ENCODE measurements at regions not wholly inside any gene's neighbourhood (a gene's known extent, or its start where the extent isn't known, plus 50 kb on each side); places are given as distances from the start of the nearest gene placed in this dataset.

DNA sequence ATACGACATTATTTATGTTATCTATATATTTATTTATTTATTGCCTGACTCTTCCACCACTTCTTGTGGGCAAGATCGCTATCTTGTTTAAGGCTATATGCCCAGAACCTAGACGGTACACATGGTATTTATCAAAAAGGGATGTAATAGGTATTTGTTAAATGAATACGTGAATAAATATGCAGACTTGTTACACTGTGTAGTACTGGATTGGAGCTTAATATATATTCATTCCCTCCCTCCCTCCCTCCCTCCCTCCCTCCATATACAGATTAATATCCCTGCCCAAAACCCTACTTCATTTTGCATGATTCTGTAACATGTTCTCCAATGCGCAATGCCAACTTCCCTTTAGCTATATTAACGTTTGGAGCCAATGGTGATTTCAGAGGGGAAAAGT is 1273.7 kb upstream of the AUTS2 start:
- POLR2A ChIA-PET = no interaction called here
- peaks cover 0 to 15% (median 8%) of the 10 kb centered on the region in 5 donors for H3K9me3 Mint-ChIP-seq
- no peaks in the 10 kb centered on the region for H3K4me1 Mint-ChIP-seq
- DNase-seq = no peak
- no peaks in the 10 kb centered on the region for H3K36me3 Mint-ChIP-seq
- no peak overlapping the region for H3K27ac Mint-ChIP-seq
- H3K27me3 ChIP-seq (ENCODE audit: insufficient read depth, low read length, poor library complexity, severe bottlenecking) = no peaks in the 10 kb centered on the region
- no peaks in the 10 kb centered on the region for H3K27me3 Mint-ChIP-seq
- no peak overlapping the region for H3K4me3 ChIP-seq (ENCODE audit: low read length)
- no peak overlapping the region for H3K27ac ChIP-seq (ENCODE audit: low read depth, low read length)
- no peak overlapping the region for H3K4me3 Mint-ChIP-seq
- H3K36me3 ChIP-seq (ENCODE audit: insufficient read depth, low read length) = no peaks in the 10 kb centered on the region
- H3K4me1 ChIP-seq (ENCODE audit: insufficient read depth, low read length) = no peaks in the 10 kb centered on the region
- H3K9me3 ChIP-seq (ENCODE audit: low read length) = no peaks in the 10 kb centered on the region
- CTCF ChIA-PET = no interaction called here

DNA sequence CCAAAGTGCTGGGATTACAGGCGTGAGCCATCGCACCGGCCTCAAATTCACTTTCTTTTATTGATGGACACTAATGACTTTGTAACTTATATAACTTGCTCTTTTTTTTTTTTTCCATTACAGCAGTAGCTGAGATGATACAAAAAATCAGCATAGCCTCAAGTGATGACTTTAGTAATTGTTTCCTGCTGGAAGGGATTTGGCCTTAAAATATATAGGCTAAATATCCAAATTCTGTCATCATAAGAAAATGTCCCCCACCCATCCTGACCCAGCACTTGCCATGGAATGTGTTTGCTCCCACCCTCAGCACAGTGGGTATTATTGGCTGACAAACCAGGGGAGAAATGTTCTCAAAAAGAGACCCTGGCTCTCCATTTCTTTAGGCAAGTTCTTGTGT is 1264.1 kb upstream of the AUTS2 start:
- Mint-ChIP-seq H3K4me3 (no peak overlapping the region), H3K27me3 (no peaks in the 10 kb centered on the region), H3K36me3 (no peaks in the 10 kb centered on the region), H3K4me1 (no peaks in the 10 kb centered on the region), H3K9me3 (peaks cover 6 to 23% (median 19%) of the 10 kb centered on the region in 5 donors), H3K27ac (no peak overlapping the region)
- H3K27me3 ChIP-seq (ENCODE audit: insufficient read depth, low read length, poor library complexity, severe bottlenecking) = no peaks in the 10 kb centered on the region
- POLR2A ChIA-PET = no interaction called here
- CTCF ChIA-PET = no interaction called here
- no peaks in the 10 kb centered on the region for H3K4me1 ChIP-seq (ENCODE audit: insufficient read depth, low read length)
- H3K9me3 ChIP-seq (ENCODE audit: low read length) = peaks cover 4% of the 10 kb centered on the region
- H3K4me3 ChIP-seq (ENCODE audit: low read length) = no peak overlapping the region
- DNase-seq = no peak
- no peak overlapping the region for H3K27ac ChIP-seq (ENCODE audit: low read depth, low read length)
- no peaks in the 10 kb centered on the region for H3K36me3 ChIP-seq (ENCODE audit: insufficient read depth, low read length)

DNA sequence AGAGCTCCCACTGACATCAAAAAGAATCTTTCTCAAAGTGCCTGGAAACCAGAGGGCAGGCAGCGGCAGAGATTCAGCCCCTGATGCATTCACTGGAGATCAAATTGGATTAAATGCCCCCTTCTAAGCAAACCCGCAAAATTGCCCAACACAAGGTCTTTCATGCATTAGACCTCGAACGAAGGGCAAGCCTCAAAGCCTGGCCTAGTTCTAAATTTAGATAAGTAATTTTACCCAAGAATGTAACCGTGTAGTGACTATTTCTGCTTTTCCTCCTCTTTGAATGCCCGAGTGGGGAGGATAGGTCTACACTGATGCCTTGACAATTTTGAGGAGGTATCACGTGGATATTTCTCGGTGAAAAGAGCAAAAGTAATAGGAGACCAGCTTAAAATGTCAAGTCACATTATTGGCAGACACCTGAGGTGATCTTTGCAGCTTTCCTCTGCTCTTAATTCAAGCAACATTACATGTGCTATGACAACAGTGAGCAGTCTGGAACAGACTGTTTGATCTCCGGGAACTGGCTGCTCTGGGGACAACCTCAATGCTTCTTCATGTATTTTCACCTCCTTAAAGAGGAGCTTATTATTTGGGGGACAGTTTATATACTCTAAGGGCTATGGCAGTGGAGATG is 1263.5 kb upstream of the AUTS2 start:
- Mint-ChIP-seq H3K36me3 (no peaks in the 10 kb centered on the region), H3K4me1 (no peaks in the 10 kb centered on the region), H3K4me3 (no peak overlapping the region), H3K9me3 (peaks cover 5 to 21% (median 19%) of the 10 kb centered on the region in 5 donors), H3K27me3 (no peaks in the 10 kb centered on the region), H3K27ac (no peak overlapping the region)
- CTCF ChIA-PET = no interaction called here
- Histone ChIP-seq H3K4me3 (ENCODE audit: low read length) (no peak overlapping the region), H3K27ac (ENCODE audit: low read depth, low read length) (no peak overlapping the region), H3K36me3 (ENCODE audit: insufficient read depth, low read length) (no peaks in the 10 kb centered on the region), H3K9me3 (ENCODE audit: low read length) (peaks cover 4% of the 10 kb centered on the region), H3K27me3 (ENCODE audit: insufficient read depth, low read length, poor library complexity, severe bottlenecking) (no peaks in the 10 kb centered on the region), H3K4me1 (ENCODE audit: insufficient read depth, low read length) (no peaks in the 10 kb centered on the region)
- no peak for DNase-seq
- POLR2A ChIA-PET = no interaction called here

DNA sequence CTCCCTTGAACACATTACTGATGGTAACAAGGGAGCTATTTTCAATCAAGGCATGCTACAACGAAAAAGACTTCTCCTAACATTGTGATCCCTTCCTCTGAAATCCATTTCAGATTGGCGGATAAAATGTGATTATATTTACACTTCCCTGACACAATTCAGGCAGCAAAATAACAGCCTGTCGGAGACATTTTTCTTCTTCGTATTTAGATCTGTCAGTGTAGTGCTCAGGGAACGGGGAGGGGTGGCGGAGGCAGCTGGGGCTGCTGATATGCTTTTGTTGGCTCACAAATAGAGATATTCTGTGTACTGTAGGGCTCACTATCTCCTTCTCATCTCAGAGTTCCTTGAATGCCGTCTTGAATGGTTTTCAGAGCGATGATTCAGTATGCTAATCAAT is 1261.7 kb upstream of the AUTS2 start:
- H3K27ac ChIP-seq (ENCODE audit: low read depth, low read length) = no peak overlapping the region
- POLR2A ChIA-PET = no interaction called here
- H3K9me3 ChIP-seq (ENCODE audit: low read length) = peaks cover 4% of the 10 kb centered on the region
- H3K36me3 Mint-ChIP-seq = no peaks in the 10 kb centered on the region
- DNase-seq = no peak
- no peak overlapping the region for H3K4me3 ChIP-seq (ENCODE audit: low read length)
- H3K27me3 ChIP-seq (ENCODE audit: insufficient read depth, low read length, poor library complexity, severe bottlenecking) = no peaks in the 10 kb centered on the region
- H3K4me3 Mint-ChIP-seq = no peak overlapping the region
- CTCF ChIA-PET = no interaction called here
- no peak overlapping the region for H3K27ac Mint-ChIP-seq
- no peaks in the 10 kb centered on the region for H3K4me1 Mint-ChIP-seq
- no peaks in the 10 kb centered on the region for H3K4me1 ChIP-seq (ENCODE audit: insufficient read depth, low read length)
- H3K9me3 Mint-ChIP-seq = peaks cover 13 to 20% (median 16%) of the 10 kb centered on the region in 5 donors
- H3K27me3 Mint-ChIP-seq = no peaks in the 10 kb centered on the region
- no peaks in the 10 kb centered on the region for H3K36me3 ChIP-seq (ENCODE audit: insufficient read depth, low read length)

DNA sequence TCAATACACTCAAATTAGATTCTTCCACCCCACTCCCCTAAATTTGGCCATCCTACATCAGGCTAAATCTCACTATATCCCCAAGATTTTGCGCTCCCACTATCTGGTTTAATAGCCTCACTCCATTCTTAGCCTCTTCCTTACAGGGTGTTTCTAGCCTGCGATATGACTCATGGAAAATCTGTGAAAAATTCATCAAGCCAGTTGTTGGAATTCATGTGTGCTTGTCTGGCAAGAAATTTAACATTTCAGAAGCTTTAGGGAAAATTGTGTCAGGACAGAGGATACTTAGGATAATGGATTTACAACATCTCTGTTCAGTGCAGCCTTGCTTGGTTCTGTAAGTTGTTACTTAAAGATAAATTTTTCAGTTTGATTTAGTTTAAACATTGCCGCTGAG is 1249.9 kb upstream of the AUTS2 start:
- H3K4me1 Mint-ChIP-seq = no peaks in the 10 kb centered on the region
- no peaks in the 10 kb centered on the region for H3K4me1 ChIP-seq (ENCODE audit: insufficient read depth, low read length)
- no peak overlapping the region for H3K27ac Mint-ChIP-seq
- DNase-seq = no peak
- H3K36me3 ChIP-seq (ENCODE audit: insufficient read depth, low read length) = no peaks in the 10 kb centered on the region
- no peaks in the 10 kb centered on the region for H3K9me3 ChIP-seq (ENCODE audit: low read length)
- H3K9me3 Mint-ChIP-seq = peaks cover 4 to 19% (median 15%) of the 10 kb centered on the region in 5 donors
- no peak overlapping the region for H3K27ac ChIP-seq (ENCODE audit: low read depth, low read length)
- no peak overlapping the region for H3K4me3 ChIP-seq (ENCODE audit: low read length)
- peaks cover 0 to 2% (median 0%) of the 10 kb centered on the region in 3 donors for H3K36me3 Mint-ChIP-seq
- POLR2A ChIA-PET = no interaction called here
- CTCF ChIA-PET = no interaction called here
- no peaks in the 10 kb centered on the region for H3K27me3 ChIP-seq (ENCODE audit: insufficient read depth, low read length, poor library complexity, severe bottlenecking)
- H3K4me3 Mint-ChIP-seq = no peak overlapping the region
- H3K27me3 Mint-ChIP-seq = peaks cover 0 to 5% of the 10 kb centered on the region in 2 donors

DNA sequence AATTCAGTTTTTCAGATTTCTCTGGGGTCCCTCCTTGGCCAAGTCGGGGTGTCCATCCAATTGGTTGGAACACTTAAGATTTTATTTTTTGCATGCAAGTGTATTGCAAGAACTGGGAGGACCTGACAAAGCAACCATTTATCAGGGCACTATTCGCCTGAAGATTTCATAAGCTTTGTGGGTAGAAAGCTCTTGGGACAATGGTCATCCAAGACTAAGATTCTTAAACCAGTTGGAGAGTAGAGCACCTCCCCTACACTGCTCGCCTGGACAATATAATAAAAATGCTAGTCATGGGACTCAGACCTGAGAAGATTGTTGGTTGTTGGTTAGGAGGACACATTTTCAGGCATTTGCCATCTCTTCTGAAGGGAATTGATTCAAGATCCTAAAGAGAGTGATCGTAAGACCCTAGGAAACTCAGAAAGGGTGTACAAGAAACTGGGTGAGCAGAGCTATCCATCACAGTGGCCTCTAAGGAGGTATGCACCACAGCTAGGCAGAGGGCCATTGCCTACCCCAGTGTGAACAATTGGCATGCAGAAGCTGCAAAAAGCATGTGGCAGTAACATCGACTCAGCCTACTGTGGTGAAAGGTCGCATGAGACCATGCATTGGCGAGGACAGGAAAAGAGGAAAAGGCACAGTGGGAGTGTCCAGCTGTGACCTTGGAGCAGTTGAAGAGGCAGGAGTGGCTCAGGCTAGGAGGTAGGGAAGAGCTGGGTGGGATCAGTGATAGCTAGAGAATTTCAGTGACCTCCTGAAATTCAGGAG is 1235.3 kb upstream of the AUTS2 start:
- Mint-ChIP-seq H3K4me1 (no peaks in the 10 kb centered on the region), H3K4me3 (no peak overlapping the region), H3K27ac (peak overlapping the region in 1 of 8 donors; percentile 51), H3K9me3 (peaks cover 0 to 17% (median 8%) of the 10 kb centered on the region in 5 donors), H3K36me3 (peaks cover 0 to 2% (median 0%) of the 10 kb centered on the region in 3 donors), H3K27me3 (peaks cover 0 to 2% of the 10 kb centered on the region in 2 donors)
- no peaks in the 10 kb centered on the region for H3K36me3 ChIP-seq (ENCODE audit: insufficient read depth, low read length)
- POLR2A ChIA-PET = no interaction called here
- no peaks in the 10 kb centered on the region for H3K9me3 ChIP-seq (ENCODE audit: low read length)
- no peaks in the 10 kb centered on the region for H3K27me3 ChIP-seq (ENCODE audit: insufficient read depth, low read length, poor library complexity, severe bottlenecking)
- no peak overlapping the region for H3K27ac ChIP-seq (ENCODE audit: low read depth, low read length)
- H3K4me1 ChIP-seq (ENCODE audit: insufficient read depth, low read length) = no peaks in the 10 kb centered on the region
- DNase-seq = no peak
- no peak overlapping the region for H3K4me3 ChIP-seq (ENCODE audit: low read length)
- CTCF ChIA-PET = no interaction called here

DNA sequence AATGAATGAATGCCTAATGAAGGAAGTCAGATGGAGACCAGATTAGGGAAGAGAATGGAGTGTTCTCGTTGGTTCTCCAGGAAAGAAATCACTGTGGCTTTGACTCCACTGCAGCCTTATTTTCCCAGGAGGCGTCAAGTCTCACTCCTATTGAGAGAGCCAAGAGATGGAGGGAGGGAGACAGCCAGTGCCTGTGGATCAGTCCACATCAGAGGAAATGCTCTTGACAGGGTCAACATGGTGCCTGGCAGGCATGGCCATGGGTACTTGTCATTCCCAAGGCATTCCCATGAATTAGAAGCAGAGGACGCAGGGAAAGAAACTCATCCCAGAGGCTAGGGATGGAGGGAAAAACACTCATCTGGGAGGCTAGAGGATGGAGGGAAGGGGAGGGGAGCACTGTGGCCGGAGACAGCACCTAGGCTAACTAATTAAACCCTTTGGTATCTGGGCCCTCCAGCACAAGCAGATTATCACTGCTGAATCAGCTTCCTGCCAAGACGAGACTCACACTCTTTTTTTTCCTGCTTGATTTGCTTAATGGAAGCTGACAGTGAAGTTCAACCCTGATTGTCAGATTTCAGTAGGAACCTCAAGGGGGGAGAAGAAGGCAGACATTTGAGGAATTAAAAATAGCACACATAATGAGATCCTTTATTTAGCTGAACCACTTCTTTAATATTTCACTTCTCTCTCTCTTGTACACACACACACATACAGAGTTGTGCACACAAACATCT is 1233.2 kb upstream of the AUTS2 start:
- no peaks in the 10 kb centered on the region for H3K36me3 ChIP-seq (ENCODE audit: insufficient read depth, low read length)
- no peaks in the 10 kb centered on the region for H3K27me3 ChIP-seq (ENCODE audit: insufficient read depth, low read length, poor library complexity, severe bottlenecking)
- H3K27me3 Mint-ChIP-seq = no peaks in the 10 kb centered on the region
- no peak overlapping the region for H3K4me3 Mint-ChIP-seq
- H3K4me1 ChIP-seq (ENCODE audit: insufficient read depth, low read length) = no peaks in the 10 kb centered on the region
- H3K9me3 ChIP-seq (ENCODE audit: low read length) = no peaks in the 10 kb centered on the region
- no peaks in the 10 kb centered on the region for H3K4me1 Mint-ChIP-seq
- no peak overlapping the region for H3K4me3 ChIP-seq (ENCODE audit: low read length)
- peaks cover 8 to 25% (median 13%) of the 10 kb centered on the region in 5 donors for H3K9me3 Mint-ChIP-seq
- peaks cover 0 to 2% (median 0%) of the 10 kb centered on the region in 3 donors for H3K36me3 Mint-ChIP-seq
- no peak overlapping the region for H3K27ac ChIP-seq (ENCODE audit: low read depth, low read length)
- POLR2A ChIA-PET = no interaction called here
- no peak overlapping the region for H3K27ac Mint-ChIP-seq
- DNase-seq = no peak
- CTCF ChIA-PET = no interaction called here

DNA sequence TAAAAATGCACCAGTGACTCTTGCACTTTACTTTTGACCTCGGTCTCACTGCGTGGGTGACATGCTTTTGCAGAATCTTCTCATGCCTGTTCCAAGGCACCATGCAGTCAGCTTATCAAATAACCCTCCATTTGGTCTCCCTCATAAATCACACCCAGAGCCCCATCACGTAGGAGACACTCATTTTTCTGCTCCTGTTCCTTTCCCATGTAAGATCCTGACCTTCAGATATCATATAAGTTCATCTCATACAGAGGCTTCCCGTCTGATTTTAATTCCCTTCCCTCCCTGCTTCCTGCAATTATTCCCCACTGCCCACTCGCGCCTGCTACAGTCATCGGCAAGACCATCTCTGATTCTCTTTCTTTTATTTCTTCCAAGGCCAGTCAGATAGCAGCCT is 1226.3 kb upstream of the AUTS2 start:
- no peak for DNase-seq
- H3K4me1 ChIP-seq (ENCODE audit: insufficient read depth, low read length) = no peaks in the 10 kb centered on the region
- H3K4me3 ChIP-seq (ENCODE audit: low read length) = no peak overlapping the region
- H3K27ac ChIP-seq (ENCODE audit: low read depth, low read length) = no peak overlapping the region
- CTCF ChIA-PET = no interaction called here
- H3K9me3 Mint-ChIP-seq = peaks cover 10 to 28% (median 17%) of the 10 kb centered on the region in 5 donors
- no peaks in the 10 kb centered on the region for H3K9me3 ChIP-seq (ENCODE audit: low read length)
- H3K36me3 ChIP-seq (ENCODE audit: insufficient read depth, low read length) = no peaks in the 10 kb centered on the region
- H3K27me3 ChIP-seq (ENCODE audit: insufficient read depth, low read length, poor library complexity, severe bottlenecking) = no peaks in the 10 kb centered on the region
- no peaks in the 10 kb centered on the region for H3K27me3 Mint-ChIP-seq
- no peaks in the 10 kb centered on the region for H3K36me3 Mint-ChIP-seq
- H3K4me3 Mint-ChIP-seq = no peak overlapping the region
- POLR2A ChIA-PET = no interaction called here
- H3K4me1 Mint-ChIP-seq = no peaks in the 10 kb centered on the region
- no peak overlapping the region for H3K27ac Mint-ChIP-seq
